Stimulated activated effector memory CD8-positive, alpha-beta T cell treated with anti-CD3 and anti-CD28 coated beads, Interleukin-12 subunit alpha, Interleukin-12 subunit beta, amount 100 ng/mL, for 72 hours (primary cell): ENCODE measurements at regions not wholly inside any gene's neighbourhood (a gene's known extent, or its start where the extent isn't known, plus 50 kb on each side); places are given as distances from the start of the nearest gene placed in this dataset.
"Not testable (repeated sequence)": the region's sequence is repeated elsewhere in the genome, so short reads cannot be mapped to it uniquely, and the experiment has no call there.

Experiments
- ATAC-seq: fragments of 150-1000 bp; cut with Tn5 transposase; 2 replicates; pipeline ENCODE4 v1.10.0; 2021
- DNase-seq, 2 donors: peaks; one replicate each; pipeline ENCODE4 v3.0.0; 2021 to 2022; ENCODE audit warnings: low spot score in 2 of 2
- H3K27ac Mint-ChIP-seq: one replicate; pipeline ENCODE4 v1.8.0; 2022; ENCODE audit warnings: mild to moderate bottlenecking, mixed read lengths
- H3K36me3 Mint-ChIP-seq: one replicate; pipeline ENCODE4 v1.8.0; 2022; ENCODE audit warnings: mild to moderate bottlenecking, mixed read lengths
- H3K4me1 Mint-ChIP-seq: one replicate; pipeline ENCODE4 v1.8.0; 2022; ENCODE audit warnings: mixed read lengths
- H3K4me3 Mint-ChIP-seq: one replicate; pipeline ENCODE4 v1.8.0; 2022; ENCODE audit warnings: mild to moderate bottlenecking, mixed read lengths
- H3K9me3 Mint-ChIP-seq: one replicate; pipeline ENCODE4 v1.8.0; 2022; ENCODE audit warnings: mixed read lengths

- Mint-ChIP-seq H3K9me3 (no peaks in the 10 kb centered on the region), H3K27ac (no peak overlapping the region), H3K36me3 (no peaks in the 10 kb centered on the region), H3K4me3 (no peak overlapping the region), H3K4me1 (no peaks in the 10 kb centered on the region)
- ATAC-seq, result no peak
- DNase-seq, result no peak
Measured at GRCh38 chr3:25844891-25845290, 55.0 kb downstream of the OXSM start.

GRCh38 chr3:25846282-25846681, 56.4 kb downstream of the OXSM start:
- Mint-ChIP-seq H3K4me3 (no peak overlapping the region), H3K4me1 (no peaks in the 10 kb centered on the region), H3K27ac (no peak overlapping the region), H3K36me3 (no peaks in the 10 kb centered on the region), H3K9me3 (no peaks in the 10 kb centered on the region)
- ATAC-seq (no peak), DNase-seq (no peak)

- H3K27ac Mint-ChIP-seq, result no peak overlapping the region
- H3K4me3 Mint-ChIP-seq, result no peak overlapping the region
- no peaks in the 10 kb centered on the region for H3K4me1 Mint-ChIP-seq
- no peak for ATAC-seq
- no peak for DNase-seq
- H3K36me3 Mint-ChIP-seq, result no peaks in the 10 kb centered on the region
- no peaks in the 10 kb centered on the region for H3K9me3 Mint-ChIP-seq
Measured at GRCh38 chr3:25849091-25849490, 59.2 kb downstream of the OXSM start.

- Mint-ChIP-seq H3K4me1 (no peaks in the 10 kb centered on the region), H3K9me3 (no peaks in the 10 kb centered on the region), H3K36me3 (no peaks in the 10 kb centered on the region), H3K4me3 (no peak overlapping the region), H3K27ac (no peak overlapping the region)
- ATAC-seq, result no peak
- no peak for DNase-seq
Measured at GRCh38 chr3:25849641-25850385, 59.9 kb downstream of the OXSM start.

GRCh38 chr3:25851693-25852259, 61.9 kb downstream of the OXSM start:
- ATAC-seq, H3K36me3 Mint-ChIP-seq, H3K27ac Mint-ChIP-seq, DNase-seq, H3K9me3 Mint-ChIP-seq, H3K4me3 Mint-ChIP-seq, H3K4me1 Mint-ChIP-seq: not testable (repeated sequence)

GRCh38 chr3:25854214-25854613, 64.3 kb downstream of the OXSM start:
- DNase-seq (no peak), ATAC-seq (no peak)
- Mint-ChIP-seq H3K9me3 (no peaks in the 10 kb centered on the region), H3K36me3 (no peaks in the 10 kb centered on the region), H3K4me3 (no peak overlapping the region), H3K4me1 (no peaks in the 10 kb centered on the region), H3K27ac (no peak overlapping the region)

GRCh38 chr3:25854635-25855034, 64.7 kb downstream of the OXSM start:
- ATAC-seq, result peak; percentile 51
- Mint-ChIP-seq H3K9me3 (no peaks in the 10 kb centered on the region), H3K27ac (no peak overlapping the region), H3K4me1 (no peaks in the 10 kb centered on the region), H3K36me3 (no peaks in the 10 kb centered on the region), H3K4me3 (no peak overlapping the region)
- DNase-seq, result no peak

- Mint-ChIP-seq H3K4me3 (no peak overlapping the region), H3K36me3 (no peaks in the 10 kb centered on the region), H3K27ac (no peak overlapping the region), H3K4me1 (no peaks in the 10 kb centered on the region), H3K9me3 (no peaks in the 10 kb centered on the region)
- DNase-seq (no peak), ATAC-seq (no peak)
Measured at GRCh38 chr3:25855266-25855784, 65.4 kb downstream of the OXSM start.

- Mint-ChIP-seq H3K27ac (no peak overlapping the region), H3K9me3 (no peaks in the 10 kb centered on the region), H3K36me3 (no peaks in the 10 kb centered on the region), H3K4me1 (no peaks in the 10 kb centered on the region), H3K4me3 (no peak overlapping the region)
- ATAC-seq (peak; percentile 84), DNase-seq (no peak)
Measured at GRCh38 chr3:25856902-25857518, 67.1 kb downstream of the OXSM start.

GRCh38 chr3:25861566-25861965, 71.7 kb downstream of the OXSM start:
- Mint-ChIP-seq H3K36me3 (no peaks in the 10 kb centered on the region), H3K27ac (no peak overlapping the region), H3K4me3 (no peak overlapping the region), H3K4me1 (no peaks in the 10 kb centered on the region), H3K9me3 (no peaks in the 10 kb centered on the region)
- no peak for ATAC-seq
- DNase-seq, result no peak

GRCh38 chr3:25863011-25863415, 73.1 kb downstream of the OXSM start:
- Mint-ChIP-seq H3K9me3 (no peaks in the 10 kb centered on the region), H3K27ac (no peak overlapping the region), H3K4me1 (no peaks in the 10 kb centered on the region), H3K36me3 (no peaks in the 10 kb centered on the region), H3K4me3 (no peak overlapping the region)
- no peak for ATAC-seq
- DNase-seq, result no peak

- DNase-seq (no peak), ATAC-seq (no peak)
- Mint-ChIP-seq H3K9me3 (no peaks in the 10 kb centered on the region), H3K36me3 (no peaks in the 10 kb centered on the region), H3K27ac (no peak overlapping the region), H3K4me1 (no peaks in the 10 kb centered on the region), H3K4me3 (no peak overlapping the region)
Measured at GRCh38 chr3:25863416-25863959, 73.6 kb downstream of the OXSM start.

- Mint-ChIP-seq H3K27ac (no peak overlapping the region), H3K36me3 (no peaks in the 10 kb centered on the region), H3K4me3 (no peak overlapping the region), H3K4me1 (peaks cover 5% of the 10 kb centered on the region), H3K9me3 (peaks cover 3% of the 10 kb centered on the region)
- ATAC-seq, result peak; percentile 70
- DNase-seq, result no peak
Measured at GRCh38 chr3:25870452-25870851, 80.6 kb downstream of the OXSM start.

- H3K27ac Mint-ChIP-seq, result no peak overlapping the region
- H3K4me1 Mint-ChIP-seq, result peaks cover 5% of the 10 kb centered on the region
- ATAC-seq, result no peak
- H3K4me3 Mint-ChIP-seq, result no peak overlapping the region
- H3K9me3 Mint-ChIP-seq, result peaks cover 3% of the 10 kb centered on the region
- DNase-seq, result no peak
- no peaks in the 10 kb centered on the region for H3K36me3 Mint-ChIP-seq
Measured at GRCh38 chr3:25872200-25872877, 82.4 kb downstream of the OXSM start.

- no peaks in the 10 kb centered on the region for H3K4me1 Mint-ChIP-seq
- H3K9me3 Mint-ChIP-seq, result no peaks in the 10 kb centered on the region
- H3K4me3 Mint-ChIP-seq, result no peak overlapping the region
- H3K36me3 Mint-ChIP-seq, result no peaks in the 10 kb centered on the region
- ATAC-seq (no peak), DNase-seq (no peak)
- H3K27ac Mint-ChIP-seq, result no peak overlapping the region
Measured at GRCh38 chr3:25883492-25883891, 93.6 kb downstream of the OXSM start.
